Kidney (tissue), 13 donors: ENCODE measurements at regions not wholly inside any gene's neighbourhood (a gene's known extent, or its start where the extent isn't known, plus 50 kb on each side); places are given as distances from the start of the nearest gene placed in this dataset.

ENCODE experiments used
- DNase-seq, 5 donors: peaks; one replicate each; pipeline ENCODE4 v3.0.0-alpha.2; 2013 to 2020
- FAIRE-seq: peaks from 2 replicates; lab custom pipeline; 2012; peaks lifted over from hg19 to GRCh38; lab: Jason Lieb, UNC
- H3K27ac ChIP-seq, 2 donors: one replicate each; pipeline ENCODE4 v1.7.0; 2013; ENCODE audit warnings: low read depth in 2 of 2, low read length in 2 of 2, inconsistent platforms in 1 of 2
- H3K27me3 ChIP-seq: one replicate; pipeline ENCODE4 v1.7.1; 2013; ENCODE audit warnings: low read length, inconsistent platforms; ENCODE audit not compliant: control insufficient read depth, insufficient read depth
- H3K36me3 ChIP-seq, 3 donors: one replicate each; pipeline versions ENCODE4 v1.7.0 to v1.7.1; 2013; ENCODE audit warnings: low read length in 3 of 3, control low read depth in 1 of 3, inconsistent platforms in 1 of 3; ENCODE audit not compliant: insufficient read depth in 3 of 3, control insufficient read depth in 2 of 3
- H3K4me1 ChIP-seq, 3 donors: one replicate each; pipeline versions ENCODE4 v1.7.0 to v1.7.1; 2013; ENCODE audit warnings: low read length in 3 of 3, inconsistent platforms in 1 of 3, low read depth in 1 of 3; ENCODE audit not compliant: control insufficient read depth in 2 of 3, insufficient read depth in 2 of 3
- H3K4me3 ChIP-seq, 3 donors: one replicate each; pipeline versions ENCODE4 v1.7.0 to v1.8.1; 2013; ENCODE audit warnings: low read length in 3 of 3, control low read depth in 1 of 3, inconsistent platforms in 1 of 3
- H3K9ac ChIP-seq, 3 donors: one replicate each; pipeline versions ENCODE4 v1.7.0 to v1.7.1; 2013; ENCODE audit warnings: low read length in 3 of 3, control low read depth in 1 of 3, inconsistent platforms in 1 of 3
- H3K9me3 ChIP-seq, 3 donors: one replicate each; pipeline versions ENCODE4 v1.7.0 to v1.7.1; 2013; ENCODE audit warnings: low read length in 3 of 3, control low read depth in 1 of 3, inconsistent platforms in 1 of 3; ENCODE audit not compliant: control insufficient read depth in 2 of 3, insufficient read depth in 1 of 3
- CTCF ChIP-seq: IDR thresholded peaks from 3 replicates; pipeline ENCODE4 v1.5.1; 2012; ENCODE audit warnings: mild to moderate bottlenecking, moderate library complexity, borderline replicate concordance; ENCODE audit not compliant: insufficient read depth; ENCODE audit errors: extremely low read depth
- intact Hi-C: fragments of 100-400 bp; cut with DNase I; formaldehyde crosslinking; loops from one replicate; pipeline ENCODE4 v1.11.1; 2022
- donor health status: control.
- donor health status: control.
- donor health status: control.
- donor health status: control.
- donor health status: control.
- donor health status: DM: yes; HTN: yes; CAD: no.
- donor health status: Normal renal cell carcinoma (clear cell type).

GRCh38 chr6:14786008-14786407 lies 459.9 kb upstream of the JARID2 start:
- H3K27ac ChIP-seq, result no peak overlapping the region
- H3K4me3 ChIP-seq, result no peak overlapping the region
- no peaks in the 10 kb centered on the region for H3K36me3 ChIP-seq
- no peaks in the 10 kb centered on the region for H3K27me3 ChIP-seq
- intact Hi-C loops, result no loop called here
- H3K4me1 ChIP-seq, result no peaks in the 10 kb centered on the region
- no peak for FAIRE-seq
- DNase-seq, result no peak
- H3K9me3 ChIP-seq, result no peaks in the 10 kb centered on the region
- H3K9ac ChIP-seq, result no peak overlapping the region
- TF ChIP-seq CTCF, result no peak

GRCh38 chr6:14786455-14786854 lies 459.4 kb upstream of the JARID2 start:
- DNase-seq (no peak), FAIRE-seq (no peak)
- H3K9me3 ChIP-seq, result no peaks in the 10 kb centered on the region
- no peak for TF ChIP-seq CTCF
- no peaks in the 10 kb centered on the region for H3K27me3 ChIP-seq
- H3K4me3 ChIP-seq, result no peak overlapping the region
- intact Hi-C loops, result no loop called here
- H3K4me1 ChIP-seq, result no peaks in the 10 kb centered on the region
- no peak overlapping the region for H3K9ac ChIP-seq
- no peak overlapping the region for H3K27ac ChIP-seq
- no peaks in the 10 kb centered on the region for H3K36me3 ChIP-seq

GRCh38 chr6:14787250-14787649 lies 458.6 kb upstream of the JARID2 start:
- no peak for TF ChIP-seq CTCF
- H3K36me3 ChIP-seq, result no peaks in the 10 kb centered on the region
- H3K4me1 ChIP-seq, result no peaks in the 10 kb centered on the region
- H3K27me3 ChIP-seq, result no peaks in the 10 kb centered on the region
- no peak for DNase-seq
- no peak overlapping the region for H3K4me3 ChIP-seq
- no peaks in the 10 kb centered on the region for H3K9me3 ChIP-seq
- H3K27ac ChIP-seq, result no peak overlapping the region
- intact Hi-C loops, result no loop called here
- FAIRE-seq, result no peak
- H3K9ac ChIP-seq, result no peak overlapping the region

GRCh38 chr6:14787677-14788076 lies 458.2 kb upstream of the JARID2 start:
- DNase-seq (no peak), FAIRE-seq (no peak)
- no peaks in the 10 kb centered on the region for H3K9me3 ChIP-seq
- no peak overlapping the region for H3K9ac ChIP-seq
- no peak for TF ChIP-seq CTCF
- no peak overlapping the region for H3K27ac ChIP-seq
- intact Hi-C loops, result no loop called here
- no peak overlapping the region for H3K4me3 ChIP-seq
- H3K27me3 ChIP-seq, result no peaks in the 10 kb centered on the region
- H3K4me1 ChIP-seq, result no peaks in the 10 kb centered on the region
- H3K36me3 ChIP-seq, result no peaks in the 10 kb centered on the region
